ENCODE measurements at regions not wholly inside any gene's neighbourhood (a gene's known extent, or its start where the extent isn't known, plus 50 kb on each side); places are given as distances from the start of the nearest gene placed in this dataset.

GRCh38 chr9:36521148-36521547 lies 51.5 kb upstream of the MELK start:
- Histone ChIP-seq H3K4me3 (ENCODE audit: low read length) (no peak overlapping the region), H2AFZ (ENCODE audit: low read length) (no peak overlapping the region), H3K4me1 (ENCODE audit: insufficient read depth, low read length) (no peaks in the 10 kb centered on the region), H3K27ac (ENCODE audit: low read length) (no peak overlapping the region), H3K4me2 (ENCODE audit: low read length) (no peak overlapping the region), H3K9ac (ENCODE audit: low read length) (no peak overlapping the region), H3K79me2 (ENCODE audit: low read length) (no peaks in the 10 kb centered on the region), H3K27me3 (ENCODE audit: low read length) (no peaks in the 10 kb centered on the region), H3K36me3 (ENCODE audit: low read depth, low read length) (no peaks in the 10 kb centered on the region), H4K20me1 (ENCODE audit: low read length) (no peaks in the 10 kb centered on the region), H3K9me3 (ENCODE audit: low read length) (no peaks in the 10 kb centered on the region), H3F3A (ENCODE audit: low read length, unreplicated experiment) (no peaks in the 10 kb centered on the region), H3K9me2 (replicated peaks; ENCODE audit: low read length) (no peaks in the 10 kb centered on the region)
- no peak for TF ChIP-seq EZH2 (IDR thresholded peaks at IDR 0.05; ENCODE audit: low read length, unreplicated experiment)
- TF ChIP-seq CTCF (conservative IDR thresholded peaks at IDR 0.05; ENCODE audit: low read depth, low read length), result no peak
- TF ChIP-seq EZH2phosphoT487 (IDR thresholded peaks at IDR 0.05; ENCODE audit: borderline replicate concordance, low read length), result no peak
- no TSS peak for BruUV-seq (replicated peaks)
- ChIA-PET CTCF (no interaction called here), POLR2A (ENCODE audit: unreplicated experiment) (no interaction called here)
- no peak for ATAC-seq
- intact Hi-C loops (cut with micrococcal nuclease), result no loop called here
- no peak for DNase-seq

- no peak for DNase-seq
- no peaks in the 10 kb centered on the region for H3K79me2 ChIP-seq (ENCODE audit: low read length)
- H3K9ac ChIP-seq (ENCODE audit: low read length), result no peak overlapping the region
- H3K4me1 ChIP-seq (ENCODE audit: insufficient read depth, low read length), result no peaks in the 10 kb centered on the region
- no peaks in the 10 kb centered on the region for H3K9me2 ChIP-seq (replicated peaks; ENCODE audit: low read length)
- no peak overlapping the region for H2AFZ ChIP-seq (ENCODE audit: low read length)
- intact Hi-C loops (cut with micrococcal nuclease), result no loop called here
- no peaks in the 10 kb centered on the region for H3K27me3 ChIP-seq (ENCODE audit: low read length)
- no TSS peak for BruUV-seq (replicated peaks)
- no peak for ATAC-seq
- H3K27ac ChIP-seq (ENCODE audit: low read length), result no peak overlapping the region
- ChIA-PET POLR2A (ENCODE audit: unreplicated experiment) (no interaction called here), CTCF (no interaction called here)
- TF ChIP-seq CTCF (conservative IDR thresholded peaks at IDR 0.05; ENCODE audit: low read depth, low read length) (no peak), EZH2 (IDR thresholded peaks at IDR 0.05; ENCODE audit: low read length, unreplicated experiment) (no peak), EZH2phosphoT487 (IDR thresholded peaks at IDR 0.05; ENCODE audit: borderline replicate concordance, low read length) (no peak)
- H3F3A ChIP-seq (ENCODE audit: low read length, unreplicated experiment), result no peaks in the 10 kb centered on the region
- H4K20me1 ChIP-seq (ENCODE audit: low read length), result no peaks in the 10 kb centered on the region
- H3K9me3 ChIP-seq (ENCODE audit: low read length), result no peaks in the 10 kb centered on the region
- H3K4me3 ChIP-seq (ENCODE audit: low read length), result no peak overlapping the region
- H3K4me2 ChIP-seq (ENCODE audit: low read length), result no peak overlapping the region
- H3K36me3 ChIP-seq (ENCODE audit: low read depth, low read length), result no peaks in the 10 kb centered on the region
Measured at GRCh38 chr9:36517131-36517530, 55.6 kb upstream of the MELK start.

GRCh38 chr9:36504156-36504555 lies 68.5 kb upstream of the MELK start:
- H3K4me1 ChIP-seq (ENCODE audit: insufficient read depth, low read length), result no peaks in the 10 kb centered on the region
- no peaks in the 10 kb centered on the region for H3K36me3 ChIP-seq (ENCODE audit: low read depth, low read length)
- DNase-seq (no peak), ATAC-seq (no peak)
- TF ChIP-seq CTCF (conservative IDR thresholded peaks at IDR 0.05; ENCODE audit: low read depth, low read length), result no peak
- no peak for TF ChIP-seq EZH2 (IDR thresholded peaks at IDR 0.05; ENCODE audit: low read length, unreplicated experiment)
- TF ChIP-seq EZH2phosphoT487 (IDR thresholded peaks at IDR 0.05; ENCODE audit: borderline replicate concordance, low read length), result no peak
- no peaks in the 10 kb centered on the region for H3K9me2 ChIP-seq (replicated peaks; ENCODE audit: low read length)
- ChIA-PET CTCF (no interaction called here), POLR2A (ENCODE audit: unreplicated experiment) (interaction anchor here (0.7 kb wide), 2 partner anchors 247 to 1281 kb away, joined by 4 to 14 read pairs; no protein-coding TSS in a partner anchor)
- no peaks in the 10 kb centered on the region for H3K79me2 ChIP-seq (ENCODE audit: low read length)
- no peaks in the 10 kb centered on the region for H3K27me3 ChIP-seq (ENCODE audit: low read length)
- no peaks in the 10 kb centered on the region for H3K9me3 ChIP-seq (ENCODE audit: low read length)
- H4K20me1 ChIP-seq (ENCODE audit: low read length), result no peaks in the 10 kb centered on the region
- H2AFZ ChIP-seq (ENCODE audit: low read length), result no peak overlapping the region
- H3K4me2 ChIP-seq (ENCODE audit: low read length), result no peak overlapping the region
- intact Hi-C loops (cut with micrococcal nuclease), result no loop called here
- no peak overlapping the region for H3K27ac ChIP-seq (ENCODE audit: low read length)
- H3F3A ChIP-seq (ENCODE audit: low read length, unreplicated experiment), result no peaks in the 10 kb centered on the region
- BruUV-seq (replicated peaks), result no TSS peak
- H3K4me3 ChIP-seq (ENCODE audit: low read length), result no peak overlapping the region
- H3K9ac ChIP-seq (ENCODE audit: low read length), result no peak overlapping the region
